Stomach (tissue), 8 donors: ENCODE measurements at regions not wholly inside any gene's neighbourhood (a gene's known extent, or its start where the extent isn't known, plus 50 kb on each side); places are given as distances from the start of the nearest gene placed in this dataset.

Source experiments
- DNase-seq, 2 donors: peaks; one replicate each; pipeline versions ENCODE4 v3.0.0 to v3.0.0-alpha.2; 2013 to 2019
- H3K27ac ChIP-seq, 5 donors: fragments of 200-600 bp in 4 of 5; sonication (generic) in 4 of 5; one replicate each; pipeline ENCODE4 v1.5.1; 2013 to 2019; ENCODE audit warnings: mild to moderate bottlenecking in 1 of 5, moderate library complexity in 1 of 5
- H3K27me3 ChIP-seq, 3 donors: fragments of 200-600 bp; sonication (generic); one replicate each; pipeline ENCODE4 v1.5.1; 2017 to 2019; ENCODE audit warnings: mixed run types in 1 of 3
- H3K36me3 ChIP-seq, 4 donors: fragments of 200-600 bp; sonication (generic); 1 replicate in 3 of 4; 2 replicates in 1 of 4; pipeline ENCODE4 v1.5.1; 2016 to 2019
- H3K4me1 ChIP-seq, 4 donors: fragments of 200-600 bp; sonication (generic); one replicate each; pipeline ENCODE4 v1.5.1; 2016 to 2019
- H3K4me3 ChIP-seq, 4 donors: fragments of 200-600 bp; sonication (generic) in 3 of 4; one replicate each; pipeline ENCODE4 v1.5.1; 2016 to 2019; ENCODE audit warnings: mild to moderate bottlenecking in 1 of 4
- H3K9me3 ChIP-seq, 4 donors: fragments of 200-600 bp; sonication (generic); one replicate each; pipeline ENCODE4 v1.5.1; 2016 to 2019
- CTCF ChIP-seq, 7 experiments: fragments of 450-650 bp in 4 of 7; fragments of 200-600 bp in 3 of 7; sonication (generic) in 3 of 7; IDR thresholded peaks; one replicate each; pipeline ENCODE4 v1.5.1; 2016 to 2019; ENCODE audit warnings: antibody characterized with exemption in 7 of 7, control low read depth in 2 of 7, mild to moderate bottlenecking in 1 of 7
- EP300 ChIP-seq: sonication (generic); formaldehyde crosslinking; IDR thresholded peaks from one replicate; pipeline ENCODE4 v1.6.1; 2017; ENCODE audit warnings: antibody characterized with exemption
- POLR2A ChIP-seq, 4 donors: fragments of 450-650 bp; IDR thresholded peaks; one replicate each; pipeline ENCODE4 v1.6.1; 2016; ENCODE audit warnings: antibody characterized with exemption in 4 of 4, control low read depth in 2 of 4, mild to moderate bottlenecking in 1 of 4, moderate library complexity in 1 of 4
- POLR2AphosphoS5 ChIP-seq, 3 donors: sonication (generic); formaldehyde crosslinking; IDR thresholded peaks; one replicate each; pipeline ENCODE4 v1.6.1; 2016; ENCODE audit warnings: antibody characterized with exemption in 3 of 3
- WGBS, 5 donors: extraction: QIAGEN DNeasy Blood & Tissue Kit in 3 of 5; methylation state at CpG; one replicate each; pipeline versions ENCODE4 v1.1.5 to v1.1.7; 2013 to 2018; 5-methylcytosine and 5-hydroxymethylcytosine counted together
- intact Hi-C: fragments of 100-400 bp; cut with DNase I; formaldehyde crosslinking; loops from one replicate; pipeline ENCODE4 v1.15.1; 2023; ENCODE audit warnings: low total_unique reads
- donor health status: healthy with polysubstance abuse.
- donor health status: Bipolar disorder and iron deficiency.
- donor health status: healthy.

GRCh38 chr3:72303926-72304325 lies 519.0 kb upstream of the PROK2 start:
- WGBS, 5 donors = 33 to 51% (median 38%) methylated on average over 7 of the region's 7 CpGs
- Histone ChIP-seq H3K27me3 (no peaks in the 10 kb centered on the region), H3K4me3 (no peak overlapping the region), H3K27ac (peak overlapping the region in 1 of 5 donors; percentile 16), H3K4me1 (no peaks in the 10 kb centered on the region), H3K36me3 (no peaks in the 10 kb centered on the region), H3K9me3 (no peaks in the 10 kb centered on the region)
- TF ChIP-seq POLR2A (IDR thresholded peaks at IDR 0.05) (no peak), EP300 (no peak), POLR2AphosphoS5 (IDR thresholded peaks at IDR 0.05) (no peak), CTCF (IDR thresholded peaks at IDR 0.05) (no peak)
- intact Hi-C loops = no loop called here
- peak in 1 of 2 donors; percentile 52 for DNase-seq

DNA sequence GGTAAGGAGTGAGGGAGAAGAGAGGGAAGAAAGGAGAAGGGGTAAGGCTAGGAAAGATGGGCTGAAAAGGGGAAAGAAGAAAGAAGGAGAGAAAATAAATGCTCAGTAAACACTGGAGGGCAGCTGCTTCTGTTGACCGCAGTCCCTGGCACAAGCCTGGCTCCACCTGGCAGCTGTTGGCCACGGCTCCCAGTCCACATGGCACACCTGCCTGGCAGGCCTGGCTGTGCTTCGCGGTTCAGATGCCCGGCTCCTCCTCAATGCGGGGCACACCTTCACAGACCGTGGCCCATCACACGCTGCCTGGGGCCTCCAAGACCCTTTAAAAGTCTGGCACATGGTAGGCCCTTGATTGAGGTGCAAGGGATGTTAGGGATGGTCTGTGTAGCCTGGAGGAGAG lies 516.8 kb upstream of the PROK2 start:
- intact Hi-C loops = no loop called here
- no peak for TF ChIP-seq EP300
- no peak for TF ChIP-seq POLR2AphosphoS5 (IDR thresholded peaks at IDR 0.05)
- TF ChIP-seq POLR2A (IDR thresholded peaks at IDR 0.05) = no peak
- TF ChIP-seq CTCF (IDR thresholded peaks at IDR 0.05) = no peak
- Histone ChIP-seq H3K4me1 (peaks cover 0 to 21% (median 9%) of the 10 kb centered on the region in 4 donors), H3K9me3 (no peaks in the 10 kb centered on the region), H3K36me3 (no peaks in the 10 kb centered on the region), H3K27me3 (no peaks in the 10 kb centered on the region), H3K27ac (no peak overlapping the region), H3K4me3 (no peak overlapping the region)
- 74 to 91% (median 81%) methylated on average over 8 of the region's 8 CpGs for WGBS, 5 donors
- peak in 1 of 2 donors; percentile 63 for DNase-seq

GRCh38 chr3:72300621-72301020 lies 515.7 kb upstream of the PROK2 start:
- H3K4me1 ChIP-seq = peaks cover 0 to 22% (median 9%) of the 10 kb centered on the region in 4 donors
- H3K27me3 ChIP-seq = no peaks in the 10 kb centered on the region
- H3K27ac ChIP-seq = no peak overlapping the region
- no peak for DNase-seq
- TF ChIP-seq CTCF (IDR thresholded peaks at IDR 0.05) (no peak), POLR2AphosphoS5 (IDR thresholded peaks at IDR 0.05) (no peak), EP300 (no peak), POLR2A (IDR thresholded peaks at IDR 0.05) (no peak)
- no peaks in the 10 kb centered on the region for H3K9me3 ChIP-seq
- H3K36me3 ChIP-seq = no peaks in the 10 kb centered on the region
- no peak overlapping the region for H3K4me3 ChIP-seq
- 58 to 87% (median 62%) methylated on average over 2 of the region's 2 CpGs for whole genome bisulfite sequencing, 5 donors
- intact Hi-C loops = no loop called here

GRCh38 chr3:72299823-72300222 lies 514.9 kb upstream of the PROK2 start:
- no peak for DNase-seq
- 75 to 92% (median 85%) methylated on average over 3 to 4 of the region's 4 CpGs for WGBS, 5 donors
- Histone ChIP-seq H3K27ac (no peak overlapping the region), H3K9me3 (no peaks in the 10 kb centered on the region), H3K4me1 (peaks cover 0 to 22% (median 9%) of the 10 kb centered on the region in 4 donors), H3K27me3 (no peaks in the 10 kb centered on the region), H3K4me3 (no peak overlapping the region), H3K36me3 (no peaks in the 10 kb centered on the region)
- no peak for TF ChIP-seq POLR2A (IDR thresholded peaks at IDR 0.05)
- no peak for TF ChIP-seq CTCF (IDR thresholded peaks at IDR 0.05)
- no peak for TF ChIP-seq POLR2AphosphoS5 (IDR thresholded peaks at IDR 0.05)
- no peak for TF ChIP-seq EP300
- intact Hi-C loops = no loop called here
